ENCODE measurements at regions not wholly inside any gene's neighbourhood (a gene's known extent, or its start where the extent isn't known, plus 50 kb on each side); places are given as distances from the start of the nearest gene placed in this dataset.
"Not testable (repeated sequence)": the region's sequence is repeated elsewhere in the genome, so short reads cannot be mapped to it uniquely, and the experiment has no call there.

GRCh38 chr6:167404385-167405049 lies 79.6 kb downstream of the TTLL2 start:
- DNase-seq (ENCODE audit: low spot score), result no peak
- Histone ChIP-seq H3K27me3 (ENCODE audit: insufficient read depth, poor library complexity, severe bottlenecking) (peaks cover 8% of the 10 kb centered on the region), H3K4me1 (ENCODE audit: insufficient read depth, poor library complexity, severe bottlenecking) (no peaks in the 10 kb centered on the region), H3K9me3 (ENCODE audit: severe bottlenecking) (no peaks in the 10 kb centered on the region), H3K27ac (ENCODE audit: poor library complexity, severe bottlenecking) (no peak overlapping the region), H3K36me3 (ENCODE audit: low read depth) (no peaks in the 10 kb centered on the region), H3K4me3 (ENCODE audit: severe bottlenecking) (no peak overlapping the region)
- ATAC-seq (ENCODE audit: low read depth), result no peak
- TF ChIP-seq CTCF (IDR thresholded peaks at IDR 0.05; ENCODE audit: poor library complexity, severe bottlenecking), result no peak

- Histone ChIP-seq H3K27ac (ENCODE audit: poor library complexity, severe bottlenecking) (no peak overlapping the region), H3K9me3 (ENCODE audit: severe bottlenecking) (no peaks in the 10 kb centered on the region), H3K4me1 (ENCODE audit: insufficient read depth, poor library complexity, severe bottlenecking) (no peaks in the 10 kb centered on the region), H3K36me3 (ENCODE audit: low read depth) (no peaks in the 10 kb centered on the region), H3K4me3 (ENCODE audit: severe bottlenecking) (no peak overlapping the region), H3K27me3 (ENCODE audit: insufficient read depth, poor library complexity, severe bottlenecking) (peaks cover 4% of the 10 kb centered on the region)
- DNase-seq (ENCODE audit: low spot score) (no peak), ATAC-seq (ENCODE audit: low read depth) (no peak)
- TF ChIP-seq CTCF (IDR thresholded peaks at IDR 0.05; ENCODE audit: poor library complexity, severe bottlenecking), result no peak
These were observed 81.1 kb downstream of the TTLL2 start for GRCh38 chr6:167405778-167406532.

GRCh38 chr6:167406533-167407238 lies 81.8 kb downstream of the TTLL2 start:
- DNase-seq (ENCODE audit: low spot score); H3K9me3 ChIP-seq (ENCODE audit: severe bottlenecking); ATAC-seq (ENCODE audit: low read depth); H3K4me3 ChIP-seq (ENCODE audit: severe bottlenecking); H3K4me1 ChIP-seq (ENCODE audit: insufficient read depth, poor library complexity, severe bottlenecking); H3K27me3 ChIP-seq (ENCODE audit: insufficient read depth, poor library complexity, severe bottlenecking); H3K36me3 ChIP-seq (ENCODE audit: low read depth); H3K27ac ChIP-seq (ENCODE audit: poor library complexity, severe bottlenecking): not testable (repeated sequence)

- H3K27ac ChIP-seq (ENCODE audit: poor library complexity, severe bottlenecking), result no peak overlapping the region
- no peaks in the 10 kb centered on the region for H3K9me3 ChIP-seq (ENCODE audit: severe bottlenecking)
- no peak for DNase-seq (ENCODE audit: low spot score)
- H3K4me1 ChIP-seq (ENCODE audit: insufficient read depth, poor library complexity, severe bottlenecking), result no peaks in the 10 kb centered on the region
- no peak for TF ChIP-seq CTCF (IDR thresholded peaks at IDR 0.05; ENCODE audit: poor library complexity, severe bottlenecking)
- no peak for ATAC-seq (ENCODE audit: low read depth)
- H3K4me3 ChIP-seq (ENCODE audit: severe bottlenecking), result no peak overlapping the region
- no peaks in the 10 kb centered on the region for H3K36me3 ChIP-seq (ENCODE audit: low read depth)
- H3K27me3 ChIP-seq (ENCODE audit: insufficient read depth, poor library complexity, severe bottlenecking), result no peaks in the 10 kb centered on the region
These were observed 82.6 kb downstream of the TTLL2 start for GRCh38 chr6:167407239-167408064.

Measured in RWPE2 (cell line).